Sigmoid colon (tissue), 6 donors: ENCODE measurements at regions not wholly inside any gene's neighbourhood (a gene's known extent, or its start where the extent isn't known, plus 50 kb on each side); places are given as distances from the start of the nearest gene placed in this dataset.

ENCODE experiments used
- DNase-seq: peaks from one replicate; pipeline ENCODE4 v3.0.0-alpha.2; 2019
- H3K27ac ChIP-seq, 4 donors: fragments of 200-600 bp; sonication (generic); one replicate each; pipeline ENCODE4 v1.5.1; 2016 to 2019; ENCODE audit warnings: mild to moderate bottlenecking in 1 of 4
- H3K27me3 ChIP-seq, 3 donors: fragments of 200-600 bp; sonication (generic); one replicate each; pipeline ENCODE4 v1.5.1; 2019; ENCODE audit warnings: mild to moderate bottlenecking in 1 of 3
- H3K36me3 ChIP-seq, 4 donors: fragments of 200-600 bp; sonication (generic); one replicate each; pipeline ENCODE4 v1.5.1; 2016 to 2019
- H3K4me1 ChIP-seq, 4 donors: fragments of 200-600 bp; sonication (generic); one replicate each; pipeline ENCODE4 v1.5.1; 2017 to 2019
- H3K4me3 ChIP-seq, 4 donors: fragments of 200-600 bp; sonication (generic); one replicate each; pipeline ENCODE4 v1.5.1; 2017 to 2019; ENCODE audit warnings: mild to moderate bottlenecking in 2 of 4, moderate library complexity in 1 of 4
- H3K9me3 ChIP-seq, 4 donors: fragments of 200-600 bp in 3 of 4; sonication (generic) in 3 of 4; one replicate each; pipeline versions ENCODE4 v1.5.1 to v1.6.1; 2013 to 2019
- EP300 ChIP-seq, 4 donors: sonication (generic); formaldehyde crosslinking; IDR thresholded peaks; one replicate each; pipeline ENCODE4 v1.6.1; 2017; ENCODE audit warnings: antibody characterized with exemption in 4 of 4
- POLR2A ChIP-seq, 2 donors: fragments of 450-650 bp; IDR thresholded peaks; one replicate each; pipeline ENCODE4 v1.6.1; 2016; ENCODE audit warnings: antibody characterized with exemption in 2 of 2, mild to moderate bottlenecking in 2 of 2, moderate library complexity in 2 of 2
- POLR2AphosphoS5 ChIP-seq, 4 donors: sonication (generic); formaldehyde crosslinking; IDR thresholded peaks; one replicate each; pipeline ENCODE4 v1.6.1; 2017; ENCODE audit warnings: antibody characterized with exemption in 4 of 4
- WGBS, 2 donors: extraction: QIAGEN DNeasy Blood & Tissue Kit; methylation state at CpG; one replicate each; pipeline ENCODE4 v1.1.7; 2013; 5-methylcytosine and 5-hydroxymethylcytosine counted together
- intact Hi-C: fragments of 100-400 bp; cut with DNase I; formaldehyde crosslinking; loops from one replicate; pipeline ENCODE4 v1.15.1; 2023
- TF ChIP-seq, protein P1 (sequence below), 4 experiments: fragments of 450-650 bp in 3 of 4; fragments of 200-600 bp in 1 of 4; IDR thresholded peaks; one replicate each; pipeline ENCODE4 v1.5.1; 2016 to 2019; ENCODE audit warnings: antibody characterized with exemption in 4 of 4, mild to moderate bottlenecking in 3 of 4, moderate library complexity in 2 of 4
- donor health status: healthy with polysubstance abuse.
- donor health status: healthy.

DNA sequence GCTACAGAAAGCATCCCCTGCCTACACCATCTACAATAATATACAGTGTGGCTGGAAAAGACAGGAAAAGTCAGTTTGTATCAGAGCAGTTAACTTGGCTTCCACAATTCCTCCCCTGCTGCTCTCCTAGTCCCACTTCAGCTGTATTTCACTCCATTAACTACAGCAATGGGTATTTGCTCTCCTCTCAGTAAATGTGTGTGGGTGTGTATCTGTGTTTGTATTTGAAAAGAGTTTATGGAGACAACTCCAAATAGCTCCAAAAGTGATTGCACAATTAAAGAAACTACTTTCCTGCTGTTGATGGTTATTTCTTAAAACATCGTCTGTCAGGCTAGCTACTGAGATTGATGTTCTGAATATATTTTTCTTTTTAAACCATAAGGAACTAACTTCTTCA is 333.7 kb upstream of the FIGN start:
- no peaks in the 10 kb centered on the region for H3K9me3 ChIP-seq
- H3K27me3 ChIP-seq = no peaks in the 10 kb centered on the region
- H3K27ac ChIP-seq = no peak overlapping the region
- no peaks in the 10 kb centered on the region for H3K36me3 ChIP-seq
- H3K4me1 ChIP-seq = no peaks in the 10 kb centered on the region
- WGBS, 2 donors = 16 to 62% methylated on average over 1 of the region's 1 CpG
- TF ChIP-seq POLR2AphosphoS5 (IDR thresholded peaks at IDR 0.05) = no peak
- TF ChIP-seq, protein P1, sequence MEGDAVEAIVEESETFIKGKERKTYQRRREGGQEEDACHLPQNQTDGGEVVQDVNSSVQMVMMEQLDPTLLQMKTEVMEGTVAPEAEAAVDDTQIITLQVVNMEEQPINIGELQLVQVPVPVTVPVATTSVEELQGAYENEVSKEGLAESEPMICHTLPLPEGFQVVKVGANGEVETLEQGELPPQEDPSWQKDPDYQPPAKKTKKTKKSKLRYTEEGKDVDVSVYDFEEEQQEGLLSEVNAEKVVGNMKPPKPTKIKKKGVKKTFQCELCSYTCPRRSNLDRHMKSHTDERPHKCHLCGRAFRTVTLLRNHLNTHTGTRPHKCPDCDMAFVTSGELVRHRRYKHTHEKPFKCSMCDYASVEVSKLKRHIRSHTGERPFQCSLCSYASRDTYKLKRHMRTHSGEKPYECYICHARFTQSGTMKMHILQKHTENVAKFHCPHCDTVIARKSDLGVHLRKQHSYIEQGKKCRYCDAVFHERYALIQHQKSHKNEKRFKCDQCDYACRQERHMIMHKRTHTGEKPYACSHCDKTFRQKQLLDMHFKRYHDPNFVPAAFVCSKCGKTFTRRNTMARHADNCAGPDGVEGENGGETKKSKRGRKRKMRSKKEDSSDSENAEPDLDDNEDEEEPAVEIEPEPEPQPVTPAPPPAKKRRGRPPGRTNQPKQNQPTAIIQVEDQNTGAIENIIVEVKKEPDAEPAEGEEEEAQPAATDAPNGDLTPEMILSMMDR (IDR thresholded peaks at IDR 0.05) = no peak
- no peak for TF ChIP-seq POLR2A (IDR thresholded peaks at IDR 0.05)
- no peak for TF ChIP-seq EP300 (IDR thresholded peaks at IDR 0.05)
- no peak overlapping the region for H3K4me3 ChIP-seq
- DNase-seq = no peak
- intact Hi-C loops = no loop called here

DNA sequence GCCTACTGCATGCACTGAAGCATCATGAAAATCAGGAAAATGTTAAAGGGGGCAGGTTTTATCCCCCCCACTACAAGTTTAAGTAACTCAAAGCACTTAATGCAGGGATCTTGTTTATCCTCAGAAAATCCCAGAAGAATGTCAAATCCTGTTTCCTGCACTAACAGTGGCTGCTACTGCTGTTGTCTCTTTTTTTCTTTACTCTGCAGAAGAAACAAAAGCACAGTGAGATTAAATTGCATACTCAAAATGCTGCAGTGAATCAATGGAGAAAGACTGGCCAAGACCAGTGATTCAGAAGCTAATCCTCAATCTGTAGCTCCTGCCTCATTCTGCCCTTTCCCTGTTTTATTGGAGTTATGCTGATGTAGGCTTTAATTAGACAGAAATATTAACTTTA is 332.3 kb upstream of the FIGN start:
- Histone ChIP-seq H3K9me3 (no peaks in the 10 kb centered on the region), H3K4me1 (no peaks in the 10 kb centered on the region), H3K4me3 (no peak overlapping the region), H3K36me3 (no peaks in the 10 kb centered on the region), H3K27me3 (no peaks in the 10 kb centered on the region), H3K27ac (no peak overlapping the region)
- intact Hi-C loops = no loop called here
- TF ChIP-seq POLR2A (IDR thresholded peaks at IDR 0.05) (no peak), POLR2AphosphoS5 (IDR thresholded peaks at IDR 0.05) (no peak), EP300 (IDR thresholded peaks at IDR 0.05) (no peak)
- TF ChIP-seq, protein P1 (IDR thresholded peaks at IDR 0.05) = no peak
- no peak for DNase-seq

DNA sequence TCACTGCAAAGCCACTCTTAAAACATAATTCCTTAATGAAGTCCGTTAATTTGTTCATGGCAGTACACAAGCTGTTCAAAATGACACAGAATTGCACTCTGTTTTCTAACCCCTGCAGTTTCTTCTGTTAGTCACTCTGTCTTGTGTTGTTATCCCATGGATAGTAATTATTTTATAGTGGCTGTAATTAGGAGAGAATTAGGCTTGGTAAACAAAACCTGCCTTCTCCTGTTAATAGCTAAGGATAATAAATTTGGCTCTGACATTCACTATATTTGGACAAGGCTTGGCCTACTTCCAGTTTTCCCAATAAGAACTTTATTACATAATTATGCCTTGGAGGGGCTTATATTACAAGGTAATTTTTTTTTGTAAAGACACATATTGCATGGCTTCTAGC is 330.3 kb upstream of the FIGN start:
- WGBS, 2 donors = 13 to 61% methylated on average over 1 of the region's 1 CpG
- no peak overlapping the region for H3K27ac ChIP-seq

DNA sequence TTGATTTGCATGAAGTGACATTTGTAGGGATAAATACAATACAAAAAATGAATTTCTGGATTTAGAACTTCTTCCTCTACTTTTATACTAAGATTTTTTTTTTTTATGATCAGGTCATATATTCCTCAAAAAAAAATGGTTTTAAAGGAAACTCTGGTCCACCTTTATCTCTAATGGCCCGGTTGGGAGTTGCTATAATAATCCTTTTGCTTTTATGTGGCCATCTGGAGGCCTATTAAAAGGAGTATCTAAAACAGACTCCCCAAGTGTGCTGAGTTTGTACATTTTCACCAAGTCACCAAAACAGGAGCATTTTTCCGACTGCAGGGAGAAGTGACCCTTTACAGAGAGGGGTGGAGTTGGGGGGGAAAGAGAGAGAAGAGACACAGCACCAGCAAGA is 329.2 kb upstream of the FIGN start:
- H3K27ac ChIP-seq = no peak overlapping the region
- H3K9me3 ChIP-seq = no peaks in the 10 kb centered on the region
- no peaks in the 10 kb centered on the region for H3K36me3 ChIP-seq
- DNase-seq = no peak
- H3K27me3 ChIP-seq = no peaks in the 10 kb centered on the region
- H3K4me1 ChIP-seq = no peaks in the 10 kb centered on the region
- H3K4me3 ChIP-seq = no peak overlapping the region
- intact Hi-C loops = no loop called here
- 34 to 70% methylated on average over 2 of the region's 2 CpGs for WGBS, 2 donors
- TF ChIP-seq, protein P1 (IDR thresholded peaks at IDR 0.05) = no peak
- TF ChIP-seq POLR2AphosphoS5 (IDR thresholded peaks at IDR 0.05) (no peak), POLR2A (IDR thresholded peaks at IDR 0.05) (no peak), EP300 (IDR thresholded peaks at IDR 0.05) (no peak)

More for the DNA sequence above, 330.3 kb upstream of the FIGN start:
- intact Hi-C loops = no loop called here
- DNase-seq = no peak
- H3K4me1 ChIP-seq = no peaks in the 10 kb centered on the region
- H3K36me3 ChIP-seq = no peaks in the 10 kb centered on the region
- no peak for TF ChIP-seq POLR2A (IDR thresholded peaks at IDR 0.05)
- TF ChIP-seq, protein P1 (IDR thresholded peaks at IDR 0.05) = no peak
- no peak for TF ChIP-seq EP300 (IDR thresholded peaks at IDR 0.05)
- TF ChIP-seq POLR2AphosphoS5 (IDR thresholded peaks at IDR 0.05) = no peak
- no peaks in the 10 kb centered on the region for H3K9me3 ChIP-seq
- H3K27me3 ChIP-seq = no peaks in the 10 kb centered on the region
- no peak overlapping the region for H3K4me3 ChIP-seq

DNA sequence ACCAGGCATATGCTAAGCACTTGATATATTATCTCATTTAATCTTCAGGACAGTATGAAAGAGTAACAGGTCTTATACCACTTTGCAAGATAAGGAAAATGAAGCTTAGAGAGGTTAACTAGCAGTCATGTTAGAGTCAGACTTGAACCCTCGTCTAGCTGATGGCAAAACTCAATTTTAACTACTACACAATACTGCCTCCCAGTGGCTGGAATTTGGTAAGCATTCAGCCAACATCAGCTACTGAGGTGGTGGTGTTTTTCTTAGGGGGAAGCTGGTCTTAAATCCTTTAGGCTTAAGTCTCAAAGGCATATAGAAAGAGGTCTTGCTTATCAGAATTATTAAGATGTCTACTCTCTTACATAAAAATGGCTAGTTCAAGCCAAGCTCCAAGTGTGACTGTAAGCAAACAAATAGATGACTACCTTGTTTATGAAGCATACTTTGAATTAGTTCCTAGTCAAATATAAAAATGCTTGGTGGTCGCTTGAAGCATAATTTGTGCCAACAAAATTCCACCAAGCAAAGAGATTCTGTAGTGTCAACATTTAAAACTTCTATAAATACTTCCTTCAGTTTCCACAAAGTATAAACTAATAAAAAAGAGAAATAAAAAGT is 325.4 kb upstream of the FIGN start:
- Histone ChIP-seq H3K36me3 (no peaks in the 10 kb centered on the region), H3K4me3 (no peak overlapping the region), H3K4me1 (no peaks in the 10 kb centered on the region), H3K27ac (no peak overlapping the region), H3K9me3 (no peaks in the 10 kb centered on the region), H3K27me3 (no peaks in the 10 kb centered on the region)
- no peak for TF ChIP-seq POLR2A (IDR thresholded peaks at IDR 0.05)
- TF ChIP-seq, protein P1 (IDR thresholded peaks at IDR 0.05) = peak in 3 of 4 experiments; percentile 26 to 46 (median 40)
- intact Hi-C loops = no loop called here
- DNase-seq = no peak
- 7 to 33% methylated on average over 2 of the region's 2 CpGs for WGBS, 2 donors
